ENCODE measurements at regions not wholly inside any gene's neighbourhood (a gene's known extent, or its start where the extent isn't known, plus 50 kb on each side); places are given as distances from the start of the nearest gene placed in this dataset.

DNA sequence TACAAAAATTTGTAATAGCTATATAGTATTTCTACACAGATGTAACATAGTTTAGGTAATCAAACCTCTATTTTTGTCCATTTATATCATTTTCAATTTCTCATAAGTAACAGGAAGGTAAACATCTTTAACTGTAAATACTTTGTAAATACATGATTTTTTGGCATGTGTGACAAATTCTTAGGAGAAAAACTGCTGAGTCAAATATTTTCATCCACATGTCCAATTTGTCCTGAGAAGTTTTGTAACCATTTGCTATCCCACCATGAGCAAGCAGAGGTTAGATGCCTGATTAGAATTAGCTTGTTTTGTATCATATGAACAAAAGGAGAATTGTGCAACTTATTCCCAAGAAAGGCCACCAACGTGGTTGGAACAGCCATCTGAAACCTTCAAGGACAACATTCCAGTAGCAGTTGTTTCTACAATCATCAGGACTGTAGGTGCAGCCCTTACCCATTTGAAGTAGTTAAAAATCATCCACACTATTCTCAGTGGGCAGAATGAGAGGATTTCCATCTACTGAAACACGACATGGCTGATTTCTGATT lies 139.6 kb upstream of the MPPED2 start:
- TF ChIP-seq, protein P1, sequence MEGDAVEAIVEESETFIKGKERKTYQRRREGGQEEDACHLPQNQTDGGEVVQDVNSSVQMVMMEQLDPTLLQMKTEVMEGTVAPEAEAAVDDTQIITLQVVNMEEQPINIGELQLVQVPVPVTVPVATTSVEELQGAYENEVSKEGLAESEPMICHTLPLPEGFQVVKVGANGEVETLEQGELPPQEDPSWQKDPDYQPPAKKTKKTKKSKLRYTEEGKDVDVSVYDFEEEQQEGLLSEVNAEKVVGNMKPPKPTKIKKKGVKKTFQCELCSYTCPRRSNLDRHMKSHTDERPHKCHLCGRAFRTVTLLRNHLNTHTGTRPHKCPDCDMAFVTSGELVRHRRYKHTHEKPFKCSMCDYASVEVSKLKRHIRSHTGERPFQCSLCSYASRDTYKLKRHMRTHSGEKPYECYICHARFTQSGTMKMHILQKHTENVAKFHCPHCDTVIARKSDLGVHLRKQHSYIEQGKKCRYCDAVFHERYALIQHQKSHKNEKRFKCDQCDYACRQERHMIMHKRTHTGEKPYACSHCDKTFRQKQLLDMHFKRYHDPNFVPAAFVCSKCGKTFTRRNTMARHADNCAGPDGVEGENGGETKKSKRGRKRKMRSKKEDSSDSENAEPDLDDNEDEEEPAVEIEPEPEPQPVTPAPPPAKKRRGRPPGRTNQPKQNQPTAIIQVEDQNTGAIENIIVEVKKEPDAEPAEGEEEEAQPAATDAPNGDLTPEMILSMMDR (conservative IDR thresholded peaks at IDR 0.05; ENCODE audit: low read depth, low read length) = no peak
- H3K4me3 ChIP-seq (ENCODE audit: low read depth, low read length) = no peak overlapping the region
- DNase-seq (ENCODE audit: low read depth) = no peak

DNA sequence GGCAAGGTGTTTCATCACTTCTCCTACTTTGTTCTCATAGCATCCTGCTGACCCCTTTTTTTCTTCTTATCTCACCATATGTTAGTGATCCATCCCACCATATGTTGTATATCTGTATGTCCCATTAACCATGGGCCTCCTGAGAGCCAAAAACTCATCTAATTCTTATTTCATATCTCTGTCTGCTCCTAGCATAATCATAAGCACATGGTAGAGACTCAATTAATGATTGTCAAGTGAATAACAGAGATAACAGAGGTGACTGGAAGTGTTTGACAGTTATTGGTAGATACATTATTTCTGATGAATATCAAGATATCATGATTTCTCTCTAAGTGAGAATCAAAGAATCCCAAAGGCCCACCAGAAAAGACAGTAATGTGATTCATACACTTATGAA lies 138.1 kb upstream of the MPPED2 start:
- no peak overlapping the region for H3K4me3 ChIP-seq (ENCODE audit: low read depth, low read length)
- no peak for DNase-seq (ENCODE audit: low read depth)
- TF ChIP-seq, protein P1 (conservative IDR thresholded peaks at IDR 0.05; ENCODE audit: low read depth, low read length) = no peak

DNA sequence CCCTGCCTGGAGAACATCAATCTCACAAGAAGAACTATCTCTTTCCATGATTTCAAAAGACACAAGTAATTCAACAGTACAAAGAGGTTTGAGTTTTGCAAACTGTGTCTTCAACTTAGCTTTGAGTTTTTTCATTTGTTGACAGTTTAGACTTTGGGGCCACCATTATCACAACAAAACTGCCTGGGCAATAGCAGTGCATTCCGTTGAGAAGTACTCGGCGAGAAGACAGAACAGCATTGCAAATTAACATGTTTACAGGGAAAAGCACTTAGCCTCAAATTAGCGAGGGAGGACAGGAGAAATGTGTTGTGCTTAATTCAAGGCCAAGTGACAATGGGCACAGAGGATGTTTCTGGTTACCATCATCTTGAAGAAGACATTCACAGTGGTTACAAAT lies 133.2 kb upstream of the MPPED2 start:
- no peak overlapping the region for H3K4me3 ChIP-seq (ENCODE audit: low read depth, low read length)
- DNase-seq (ENCODE audit: low read depth) = no peak
- TF ChIP-seq, protein P1 (conservative IDR thresholded peaks at IDR 0.05; ENCODE audit: low read depth, low read length) = no peak

DNA sequence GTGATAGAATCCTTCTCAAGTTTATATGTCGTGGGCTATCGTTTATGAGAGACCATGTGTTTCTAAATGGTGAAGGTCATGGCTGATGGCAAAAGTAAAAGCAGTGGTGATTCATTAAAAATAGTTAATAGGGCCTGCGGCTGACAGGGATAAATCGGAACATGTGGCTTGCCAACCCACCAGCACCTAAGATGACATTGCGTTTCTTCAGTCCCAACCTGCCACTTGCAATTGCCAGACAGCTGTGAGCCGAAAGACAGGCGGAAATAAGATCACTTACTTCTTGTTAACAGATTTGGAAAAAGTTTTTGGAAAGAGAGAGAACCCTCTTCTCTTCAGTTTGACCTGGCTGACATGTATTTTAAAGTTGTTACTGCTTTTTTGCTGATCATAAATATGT lies 131.5 kb upstream of the MPPED2 start:
- no peak for DNase-seq (ENCODE audit: low read depth)
- no peak overlapping the region for H3K4me3 ChIP-seq (ENCODE audit: low read depth, low read length)
- TF ChIP-seq, protein P1 (conservative IDR thresholded peaks at IDR 0.05; ENCODE audit: low read depth, low read length) = no peak

DNA sequence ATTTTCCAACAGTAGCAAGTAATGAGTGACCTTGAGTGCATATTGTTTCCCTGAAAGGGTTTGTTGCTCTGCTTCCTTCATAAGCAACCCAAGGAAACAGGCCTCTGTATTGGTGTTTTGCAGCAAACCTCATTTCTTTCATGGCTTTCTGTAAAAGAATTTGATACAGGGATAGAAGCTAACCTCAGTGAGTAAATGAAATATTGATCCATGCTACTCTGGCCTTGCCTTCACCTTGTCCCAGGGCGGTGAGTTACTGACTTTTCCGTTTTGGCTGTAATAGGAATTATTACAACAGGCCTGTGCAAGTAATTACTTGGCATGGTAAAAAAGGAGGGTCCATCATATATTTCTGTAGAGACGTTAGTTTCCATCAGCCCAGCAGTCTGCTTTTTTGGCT lies 130.9 kb upstream of the MPPED2 start:
- TF ChIP-seq, protein P1 (conservative IDR thresholded peaks at IDR 0.05; ENCODE audit: low read depth, low read length) = no peak
- no peak overlapping the region for H3K4me3 ChIP-seq (ENCODE audit: low read depth, low read length)
- no peak for DNase-seq (ENCODE audit: low read depth)

DNA sequence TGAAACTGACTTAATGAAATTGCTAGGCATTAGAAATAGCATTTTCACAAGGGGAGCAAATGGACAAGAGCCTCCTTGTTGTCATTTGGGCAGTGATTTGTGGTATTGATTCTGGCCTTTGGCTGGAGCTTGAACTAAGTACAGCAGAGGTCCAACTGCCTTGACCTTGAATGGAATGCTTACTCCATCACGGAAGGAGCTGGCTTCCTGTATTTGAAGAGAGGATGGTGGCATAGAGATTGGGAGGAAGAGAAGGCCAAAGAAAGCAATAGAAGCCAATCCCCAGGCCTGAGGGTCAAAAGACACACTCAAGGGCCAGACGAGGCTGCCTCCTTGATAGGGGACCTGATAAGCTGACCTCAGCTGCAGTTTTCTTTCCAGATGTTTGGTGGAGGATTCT lies 126.6 kb upstream of the MPPED2 start:
- no peak for DNase-seq (ENCODE audit: low read depth)
- TF ChIP-seq, protein P1 (conservative IDR thresholded peaks at IDR 0.05; ENCODE audit: low read depth, low read length) = no peak

DNA sequence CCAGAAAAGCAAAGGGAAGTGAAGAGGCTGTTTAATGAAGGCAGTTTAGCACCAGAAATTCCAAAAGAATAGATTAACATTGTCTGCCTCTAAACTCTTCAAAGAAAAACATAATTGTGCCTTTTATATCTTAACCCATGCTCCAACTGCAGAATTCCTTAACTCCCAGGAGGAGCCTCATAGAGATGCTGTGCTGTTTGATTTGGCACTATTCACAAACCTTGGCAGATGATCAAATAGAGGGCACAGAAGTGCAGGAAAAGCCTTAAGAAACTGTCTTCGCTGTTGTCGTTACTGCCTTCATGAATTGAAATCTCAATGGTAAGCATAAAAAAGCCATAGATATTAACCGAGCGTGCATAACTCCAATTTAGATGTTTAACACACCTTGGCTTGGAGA lies 124.1 kb upstream of the MPPED2 start:
- no peak overlapping the region for H3K4me3 ChIP-seq (ENCODE audit: low read depth, low read length)
- TF ChIP-seq, protein P1 (conservative IDR thresholded peaks at IDR 0.05; ENCODE audit: low read depth, low read length) = no peak
- DNase-seq (ENCODE audit: low read depth) = peak; percentile 35

More for the DNA sequence above, 126.6 kb upstream of the MPPED2 start:
- no peak overlapping the region for H3K4me3 ChIP-seq (ENCODE audit: low read depth, low read length)

All from choroid plexus epithelial cell (primary cell).